ENCODE measurements at regions not wholly inside any gene's neighbourhood (a gene's known extent, or its start where the extent isn't known, plus 50 kb on each side); places are given as distances from the start of the nearest gene placed in this dataset.
"Not testable (repeated sequence)": the region's sequence is repeated elsewhere in the genome, so short reads cannot be mapped to it uniquely, and the experiment has no call there.

DNA sequence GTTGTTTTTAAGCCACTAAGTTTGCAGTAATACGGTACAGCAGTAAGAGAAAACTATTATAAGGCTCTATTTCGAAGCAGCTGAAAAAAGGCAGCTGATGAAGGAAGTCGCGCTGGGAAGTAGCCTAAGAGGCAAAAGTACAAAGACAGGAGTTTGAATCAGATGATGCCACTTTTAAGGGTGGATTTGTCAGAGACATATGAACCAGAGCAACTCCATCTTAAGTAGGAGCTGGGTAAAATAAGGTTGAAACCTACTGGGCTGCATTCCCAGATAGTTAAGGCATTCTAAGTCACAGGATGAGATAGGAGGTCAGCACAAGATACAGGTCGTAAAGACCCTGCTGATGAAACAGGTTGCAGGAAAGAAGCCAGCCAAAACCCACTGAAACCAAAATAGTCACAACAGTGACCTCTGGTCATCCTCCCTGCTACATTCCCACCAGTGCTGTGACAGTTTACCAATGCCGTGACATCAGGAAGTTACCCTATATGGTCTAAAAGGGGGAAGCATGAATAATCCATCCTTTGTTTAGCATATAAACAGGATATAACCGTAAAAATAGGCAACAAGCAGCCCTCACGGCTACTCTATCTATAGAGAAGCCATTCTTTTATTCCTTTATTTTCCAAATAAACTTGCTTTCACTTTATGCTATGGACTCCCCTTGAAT, 91.8 kb upstream of the PRSS3 start:
- no peak overlapping the region for H3K27ac ChIP-seq (ENCODE audit: low read depth, low read length, poor library complexity, severe bottlenecking)
- no peak for DNase-seq (ENCODE audit: low spot score)
- H4K20me1 ChIP-seq (ENCODE audit: insufficient read depth, low read length): no peaks in the 10 kb centered on the region
- H3K4me3 ChIP-seq (ENCODE audit: low read depth, low read length, poor library complexity, severe bottlenecking): no peak overlapping the region
- BruUV-seq (replicated peaks): no TSS peak
- H3K79me2 ChIP-seq (ENCODE audit: insufficient read depth, low read depth, low read length): no peaks in the 10 kb centered on the region
- intact Hi-C loops (cut with micrococcal nuclease; ENCODE audit: unreplicated experiment): no loop called here
- no peaks in the 10 kb centered on the region for H3K36me3 ChIP-seq (ENCODE audit: insufficient read depth, low read length)
- ChIA-PET POLR2A (no interaction called here), CTCF (ENCODE audit: unreplicated experiment) (no interaction called here)
- no peaks in the 10 kb centered on the region for H3K9me2 ChIP-seq (ENCODE audit: insufficient read depth, low read length)
- 0 out of 2 replicates have a peak, but pooled peaks cover 14% of the 10 kb centered on the region for H3K9me3 ChIP-seq (ENCODE audit: low read length)
- no peak overlapping the region for H3K4me2 ChIP-seq (ENCODE audit: low read length)
- no peaks in the 10 kb centered on the region for H3K4me1 ChIP-seq (ENCODE audit: insufficient read depth, low read length, poor library complexity, severe bottlenecking)
- TF ChIP-seq EZH2phosphoT487 (IDR thresholded peaks at IDR 0.05; ENCODE audit: borderline replicate concordance, low read depth, low read length): no peak
- TF ChIP-seq, protein P1, sequence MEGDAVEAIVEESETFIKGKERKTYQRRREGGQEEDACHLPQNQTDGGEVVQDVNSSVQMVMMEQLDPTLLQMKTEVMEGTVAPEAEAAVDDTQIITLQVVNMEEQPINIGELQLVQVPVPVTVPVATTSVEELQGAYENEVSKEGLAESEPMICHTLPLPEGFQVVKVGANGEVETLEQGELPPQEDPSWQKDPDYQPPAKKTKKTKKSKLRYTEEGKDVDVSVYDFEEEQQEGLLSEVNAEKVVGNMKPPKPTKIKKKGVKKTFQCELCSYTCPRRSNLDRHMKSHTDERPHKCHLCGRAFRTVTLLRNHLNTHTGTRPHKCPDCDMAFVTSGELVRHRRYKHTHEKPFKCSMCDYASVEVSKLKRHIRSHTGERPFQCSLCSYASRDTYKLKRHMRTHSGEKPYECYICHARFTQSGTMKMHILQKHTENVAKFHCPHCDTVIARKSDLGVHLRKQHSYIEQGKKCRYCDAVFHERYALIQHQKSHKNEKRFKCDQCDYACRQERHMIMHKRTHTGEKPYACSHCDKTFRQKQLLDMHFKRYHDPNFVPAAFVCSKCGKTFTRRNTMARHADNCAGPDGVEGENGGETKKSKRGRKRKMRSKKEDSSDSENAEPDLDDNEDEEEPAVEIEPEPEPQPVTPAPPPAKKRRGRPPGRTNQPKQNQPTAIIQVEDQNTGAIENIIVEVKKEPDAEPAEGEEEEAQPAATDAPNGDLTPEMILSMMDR (conservative IDR thresholded peaks at IDR 0.05; ENCODE audit: low read length): no peak
- no peak overlapping the region for H2AFZ ChIP-seq (ENCODE audit: low read length)

DNA sequence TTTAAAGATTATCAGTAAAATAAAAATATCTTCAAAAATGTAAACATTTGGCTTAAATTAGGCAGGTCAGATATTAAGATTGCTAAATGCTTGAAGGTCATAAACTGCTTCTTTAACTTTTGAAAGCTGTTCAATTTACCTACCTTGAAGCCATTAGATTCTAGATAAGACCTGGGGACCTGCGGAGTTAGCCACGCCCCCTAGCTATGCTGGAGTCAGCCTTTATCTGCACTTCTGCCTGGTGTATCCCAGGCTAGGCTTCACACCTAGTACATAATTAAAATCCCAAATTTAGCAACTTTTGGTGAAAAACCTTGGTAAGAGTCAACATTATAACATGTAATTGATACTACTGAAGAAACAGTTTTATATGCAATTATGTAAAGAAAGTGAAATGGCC, 89.9 kb upstream of the PRSS3 start:
- POLR2A ChIA-PET: interaction anchor here (0.6 kb wide), 1 partner anchor 64 kb away, joined by 3 read pairs; no protein-coding TSS in a partner anchor
- H3K4me2 ChIP-seq (ENCODE audit: low read length); H3K79me2 ChIP-seq (ENCODE audit: insufficient read depth, low read depth, low read length); H3K4me3 ChIP-seq (ENCODE audit: low read depth, low read length, poor library complexity, severe bottlenecking); H2AFZ ChIP-seq (ENCODE audit: low read length); H3K27ac ChIP-seq (ENCODE audit: low read depth, low read length, poor library complexity, severe bottlenecking); H3K4me1 ChIP-seq (ENCODE audit: insufficient read depth, low read length, poor library complexity, severe bottlenecking); H4K20me1 ChIP-seq (ENCODE audit: insufficient read depth, low read length); BruUV-seq (replicated peaks); H3K36me3 ChIP-seq (ENCODE audit: insufficient read depth, low read length); DNase-seq (ENCODE audit: low spot score); intact Hi-C loops (cut with micrococcal nuclease; ENCODE audit: unreplicated experiment); H3K9me2 ChIP-seq (ENCODE audit: insufficient read depth, low read length); CTCF ChIA-PET (ENCODE audit: unreplicated experiment): not testable (repeated sequence)
- 0 out of 2 replicates have a peak, but pooled peaks cover 14% of the 10 kb centered on the region for H3K9me3 ChIP-seq (ENCODE audit: low read length)

DNA sequence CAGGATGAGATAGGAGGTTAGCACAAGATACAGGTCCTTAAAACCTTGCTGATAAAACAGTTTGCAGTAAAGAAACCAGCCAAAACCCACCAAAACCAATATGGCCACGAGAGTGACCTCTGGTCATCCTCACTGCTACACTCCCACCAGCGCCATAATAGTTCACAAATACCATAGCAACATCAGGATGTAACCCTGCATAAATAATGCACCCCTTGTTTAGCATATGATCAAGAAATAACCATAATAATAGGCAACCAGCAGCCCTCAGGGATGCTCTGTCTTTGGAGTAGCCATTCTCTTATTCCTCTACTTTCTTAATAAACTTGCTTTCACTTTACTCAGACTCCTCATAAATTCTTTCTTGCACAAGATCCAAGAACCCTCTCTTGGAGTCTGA, 86.9 kb upstream of the PRSS3 start:
- no peak for TF ChIP-seq EZH2phosphoT487 (IDR thresholded peaks at IDR 0.05; ENCODE audit: borderline replicate concordance, low read depth, low read length)
- TF ChIP-seq, protein P1 (conservative IDR thresholded peaks at IDR 0.05; ENCODE audit: low read length): no peak
- Histone ChIP-seq H3K9me3 (ENCODE audit: low read length) (0 out of 2 replicates have a peak, but pooled peaks cover 14% of the 10 kb centered on the region), H2AFZ (ENCODE audit: low read length) (no peak overlapping the region), H3K79me2 (ENCODE audit: insufficient read depth, low read depth, low read length) (no peaks in the 10 kb centered on the region), H3K27ac (ENCODE audit: low read depth, low read length, poor library complexity, severe bottlenecking) (no peak overlapping the region), H3K4me3 (ENCODE audit: low read depth, low read length, poor library complexity, severe bottlenecking) (no peak overlapping the region), H3K36me3 (ENCODE audit: insufficient read depth, low read length) (no peaks in the 10 kb centered on the region), H4K20me1 (ENCODE audit: insufficient read depth, low read length) (no peaks in the 10 kb centered on the region), H3K4me1 (ENCODE audit: insufficient read depth, low read length, poor library complexity, severe bottlenecking) (no peaks in the 10 kb centered on the region), H3K4me2 (ENCODE audit: low read length) (no peak overlapping the region), H3K9me2 (ENCODE audit: insufficient read depth, low read length) (no peaks in the 10 kb centered on the region)
- intact Hi-C loops (cut with micrococcal nuclease; ENCODE audit: unreplicated experiment): no loop called here
- ChIA-PET POLR2A (no interaction called here), CTCF (ENCODE audit: unreplicated experiment) (no interaction called here)
- no TSS peak for BruUV-seq (replicated peaks)
- DNase-seq (ENCODE audit: low spot score): no peak
